GM21825 (cell line): ENCODE measurements at regions not wholly inside any gene's neighbourhood (a gene's known extent, or its start where the extent isn't known, plus 50 kb on each side); places are given as distances from the start of the nearest gene placed in this dataset.
A peak's percentile ranks its signal among the peaks of the same experiment; 100 is the strongest.
"Not testable (repeated sequence)": the region's sequence is repeated elsewhere in the genome, so short reads cannot be mapped to it uniquely, and the experiment has no call there.

Experiments
- ATAC-seq: cut with Tn5 transposase; IDR thresholded peaks from one replicate; pipeline ENCODE4 v1.9.1; 2021; ENCODE audit warnings: mild to moderate bottlenecking, moderate library complexity; ENCODE audit not compliant: unreplicated experiment

DNA sequence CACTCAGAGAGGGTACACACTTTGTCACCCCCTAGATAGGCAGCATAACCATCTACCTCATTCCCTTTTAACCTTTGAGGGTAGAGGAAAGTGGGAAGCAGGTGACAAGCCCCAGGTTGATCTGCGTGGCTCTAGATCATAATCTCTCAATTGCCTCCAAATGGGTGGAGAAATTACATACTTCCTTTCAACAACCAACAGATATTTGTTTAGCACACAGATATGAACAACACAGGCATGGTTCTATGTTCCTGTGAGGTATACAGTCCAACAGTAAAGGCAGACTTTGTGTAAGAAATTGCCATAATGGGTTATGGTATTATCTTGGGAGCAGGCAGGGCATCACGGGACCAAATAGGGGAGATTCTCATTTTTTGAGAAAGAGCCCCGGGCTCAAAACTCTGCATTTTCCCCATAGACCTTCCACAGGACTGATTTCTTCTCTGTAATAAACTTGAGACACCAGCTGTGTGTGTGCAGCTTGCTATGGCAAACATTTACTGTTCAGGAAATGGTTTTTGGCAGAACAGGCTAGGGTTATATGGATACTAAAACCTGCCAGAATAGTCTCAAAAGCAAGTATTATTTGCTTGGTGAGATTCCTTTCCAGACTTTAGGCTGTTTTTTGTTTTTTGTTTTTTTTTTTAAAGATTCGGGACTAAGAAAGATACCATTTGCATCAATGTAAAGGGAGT lies 126.2 kb downstream of the CD164 start:
- no peak for ATAC-seq

DNA sequence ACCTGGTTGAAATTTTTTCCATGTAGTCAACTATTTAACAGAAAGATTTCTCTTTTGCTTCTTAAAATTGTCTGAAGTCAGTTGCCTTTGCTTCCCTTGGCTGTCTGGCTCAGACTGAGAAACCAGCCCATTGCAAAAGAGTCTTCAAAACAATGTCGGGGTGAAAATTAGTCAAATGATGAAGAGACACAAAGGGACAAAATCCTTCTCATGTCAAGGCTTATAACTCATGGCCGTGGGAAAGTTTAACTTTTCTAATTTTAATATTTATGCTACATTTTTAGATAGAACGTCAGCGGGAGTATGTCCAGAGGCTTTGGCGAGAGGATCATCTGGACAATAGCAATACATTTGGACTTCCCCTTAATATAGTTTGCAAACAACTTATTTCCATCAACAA lies 127.2 kb downstream of the CD164 start:
- ATAC-seq, result no peak

DNA sequence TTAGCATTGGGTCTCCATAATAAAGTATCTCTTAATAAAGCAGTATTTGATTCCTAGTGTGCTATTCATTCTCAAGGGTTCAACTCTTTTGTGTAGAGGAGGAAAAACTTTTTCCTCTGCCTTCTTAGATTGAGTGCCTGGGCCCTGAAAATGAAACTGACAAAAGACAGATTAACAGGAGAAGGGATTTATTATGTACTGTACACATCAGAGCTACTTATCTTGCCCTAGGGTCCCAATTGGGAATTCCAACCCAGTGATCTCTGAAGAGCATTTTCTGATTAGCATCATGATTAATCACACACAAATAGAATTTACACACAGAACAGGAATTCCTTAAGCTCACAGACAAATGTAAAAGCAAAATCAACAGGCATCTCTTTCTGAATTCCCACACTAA lies 128.9 kb downstream of the CD164 start:
- no peak for ATAC-seq

DNA sequence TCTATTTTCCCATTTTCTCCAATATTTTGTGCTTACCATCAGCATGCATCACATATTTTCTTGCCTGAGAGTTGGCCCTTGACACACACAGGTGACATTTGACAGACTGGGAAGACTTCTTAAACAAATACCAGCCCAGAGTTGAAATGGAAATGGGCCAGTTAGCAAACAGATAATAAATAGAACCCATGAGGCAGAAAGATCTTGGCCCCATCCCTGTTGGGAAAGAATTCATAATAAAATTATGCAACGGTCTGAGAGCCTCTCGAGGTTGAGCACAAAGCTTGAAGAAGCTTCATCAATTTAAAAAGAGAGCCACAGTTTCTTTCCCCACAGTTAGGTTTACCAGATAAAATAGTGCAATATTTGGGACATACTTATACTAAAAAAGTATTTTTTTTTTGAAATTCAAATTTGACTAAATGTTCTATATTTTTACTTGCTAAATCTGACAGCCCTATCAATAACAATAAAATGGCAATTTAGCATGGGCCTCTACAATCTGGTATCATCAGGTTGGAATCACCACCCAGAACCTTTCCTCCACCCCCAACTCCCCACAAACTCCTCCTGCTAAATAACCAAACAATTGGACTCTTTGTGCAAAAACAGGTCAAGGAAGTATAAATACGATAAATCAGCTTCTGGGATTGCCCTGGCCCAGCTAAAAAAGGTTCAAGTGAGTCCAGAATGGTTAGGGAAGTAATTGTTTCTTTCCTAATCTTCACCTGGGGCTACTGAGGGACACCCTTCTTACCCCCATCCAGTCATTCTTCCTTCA lies 129.8 kb downstream of the CD164 start:
- no peak for ATAC-seq

DNA sequence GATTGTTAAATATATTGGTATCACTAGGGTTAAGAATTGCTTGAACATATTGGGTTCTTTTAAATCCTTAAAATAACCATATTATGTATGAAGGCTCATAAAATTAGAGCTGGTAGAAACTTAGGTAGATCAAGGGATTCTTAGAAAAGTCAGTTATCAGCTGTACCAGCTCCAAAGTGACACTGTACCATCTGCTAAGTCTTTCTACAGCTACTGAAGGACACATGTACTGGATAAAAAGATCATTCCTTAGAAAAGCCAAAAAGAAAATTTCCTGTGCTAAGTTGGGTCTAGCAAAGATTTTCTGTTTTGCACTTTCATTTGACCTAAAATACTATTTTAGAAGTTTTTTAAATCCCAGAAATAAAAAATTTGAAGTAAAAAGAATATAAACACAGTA lies 130.4 kb downstream of the CD164 start:
- ATAC-seq, result no peak

DNA sequence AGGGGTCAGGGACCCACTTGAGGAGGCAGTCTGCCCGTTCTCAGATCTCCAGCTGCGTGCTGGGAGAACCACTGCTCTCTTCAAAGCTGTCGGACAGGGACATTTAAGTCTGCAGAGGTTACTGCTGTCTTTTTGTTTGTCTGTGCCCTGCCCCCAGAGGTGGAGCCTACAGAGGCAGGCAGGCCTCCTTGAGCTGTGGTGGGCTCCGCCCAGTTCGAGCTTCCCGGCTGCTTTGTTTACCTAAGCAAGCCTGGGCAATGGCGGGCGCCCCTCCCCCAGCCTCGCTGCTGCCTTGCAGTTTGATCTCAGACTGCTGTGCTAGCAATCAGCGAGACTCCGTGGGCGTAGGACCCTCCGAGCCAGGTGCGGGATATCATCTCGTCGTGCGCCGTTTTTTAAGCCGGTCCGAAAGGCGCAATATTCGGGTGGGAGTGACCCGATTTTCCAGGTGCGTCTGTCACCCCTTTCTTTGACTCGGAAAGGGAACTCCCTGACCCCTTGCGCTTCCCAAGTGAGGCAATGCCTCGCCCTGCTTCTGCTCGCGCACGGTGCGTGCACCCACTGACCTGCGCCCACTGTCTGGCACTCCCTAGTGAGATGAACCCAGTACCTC lies 131.6 kb downstream of the CD164 start:
- not testable (repeated sequence) for ATAC-seq

DNA sequence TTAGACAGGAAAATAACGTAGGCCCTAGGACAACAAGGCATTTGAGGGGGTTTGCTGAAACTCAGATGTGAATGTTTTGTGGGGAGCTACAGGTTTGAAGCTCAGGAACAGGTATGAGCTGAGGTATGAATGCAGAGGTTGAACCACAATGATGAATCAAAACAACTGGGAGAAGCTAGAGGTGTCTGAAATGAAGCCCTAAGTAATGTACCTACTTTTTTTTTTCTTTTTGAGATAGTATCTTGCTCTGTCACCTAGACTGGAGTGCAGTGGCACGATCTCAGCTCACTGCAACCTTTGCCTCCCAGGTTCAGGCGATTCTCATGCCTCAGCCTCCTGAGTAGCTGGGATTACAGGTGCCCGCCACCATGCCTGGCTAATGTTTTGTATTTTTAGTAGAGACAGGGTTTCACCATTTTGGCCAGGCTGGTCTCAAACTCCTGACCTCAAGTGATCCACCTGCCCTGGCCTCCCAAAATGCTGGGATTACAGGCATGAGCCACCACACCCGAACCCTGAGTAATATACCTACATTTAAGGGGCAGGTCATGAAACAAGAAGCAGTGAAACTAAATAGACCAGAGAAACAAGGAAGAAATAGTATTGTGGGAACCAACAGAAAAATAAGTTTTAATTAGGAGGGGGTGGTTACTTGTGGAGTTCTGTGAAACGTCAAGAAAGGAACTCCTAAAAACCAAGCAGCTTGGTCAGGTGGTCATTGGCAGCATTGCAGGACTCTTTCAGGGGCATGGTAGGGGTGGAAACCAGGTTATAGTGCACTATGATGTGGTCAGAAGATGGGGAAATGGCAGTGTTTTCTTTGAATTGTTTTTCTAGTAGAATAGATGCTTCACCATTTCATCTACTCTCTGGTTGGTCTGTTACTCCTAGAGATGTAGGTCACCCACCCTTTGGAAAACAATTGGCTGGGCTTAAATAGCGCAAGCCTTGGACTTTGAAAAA lies 138.1 kb downstream of the CD164 start:
- no peak for ATAC-seq

DNA sequence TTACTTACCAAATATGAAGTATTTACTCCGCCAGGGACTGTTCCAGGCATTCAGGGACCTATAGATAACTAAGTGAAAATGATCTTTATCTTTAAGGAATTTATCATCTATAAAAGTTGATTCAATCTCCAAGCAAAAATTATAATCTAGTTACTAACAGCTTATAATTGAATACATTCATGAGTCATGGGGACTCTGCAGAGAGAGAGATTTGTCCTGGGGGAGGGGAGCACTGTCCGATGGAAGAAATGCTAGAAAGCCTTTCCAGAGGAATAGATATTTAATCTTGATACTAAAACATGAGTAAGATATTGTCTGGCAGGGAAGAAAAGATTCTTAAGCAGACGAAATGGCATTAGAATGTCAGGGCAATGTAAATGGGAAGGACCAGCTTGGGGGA lies 139.3 kb downstream of the CD164 start:
- no peak for ATAC-seq

DNA sequence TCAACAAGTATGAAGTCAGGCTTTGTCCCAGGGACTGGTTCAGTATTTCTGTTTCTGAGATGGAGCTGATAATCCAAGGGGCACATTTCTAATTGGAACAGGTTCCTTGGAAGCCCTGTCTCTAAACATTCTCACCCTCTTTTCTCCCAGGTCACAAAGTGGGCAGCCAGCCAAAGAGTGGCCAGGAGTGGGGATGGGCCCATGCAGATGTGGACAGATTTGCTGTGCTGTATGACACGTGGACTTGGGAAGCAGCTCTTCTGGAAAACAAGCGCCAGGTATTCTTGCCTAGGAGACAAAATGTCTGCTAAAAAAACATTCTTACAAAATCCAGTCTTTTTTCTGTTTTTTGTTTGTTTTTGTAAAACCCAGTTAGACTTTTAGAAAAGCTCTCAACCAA lies 140.2 kb downstream of the CD164 start:
- ATAC-seq, result no peak

DNA sequence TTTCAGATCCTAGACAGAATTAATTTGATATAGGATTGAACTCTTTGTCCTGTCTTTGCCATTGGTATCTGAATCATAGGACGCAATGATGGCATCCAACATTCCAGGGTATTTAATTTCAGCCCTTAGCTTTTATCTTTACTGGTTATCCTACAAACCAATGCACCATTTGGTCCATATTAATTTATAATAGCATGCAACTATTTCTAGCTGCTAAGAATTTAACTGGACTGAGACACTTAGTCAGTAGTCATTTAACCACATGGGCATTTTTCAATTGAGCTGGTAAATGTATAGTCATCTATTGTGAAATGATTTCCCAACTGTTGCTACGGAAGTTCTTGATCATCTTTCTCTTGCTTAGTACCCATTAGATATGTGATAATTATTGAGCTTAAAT lies 141.1 kb downstream of the CD164 start:
- no peak for ATAC-seq

DNA sequence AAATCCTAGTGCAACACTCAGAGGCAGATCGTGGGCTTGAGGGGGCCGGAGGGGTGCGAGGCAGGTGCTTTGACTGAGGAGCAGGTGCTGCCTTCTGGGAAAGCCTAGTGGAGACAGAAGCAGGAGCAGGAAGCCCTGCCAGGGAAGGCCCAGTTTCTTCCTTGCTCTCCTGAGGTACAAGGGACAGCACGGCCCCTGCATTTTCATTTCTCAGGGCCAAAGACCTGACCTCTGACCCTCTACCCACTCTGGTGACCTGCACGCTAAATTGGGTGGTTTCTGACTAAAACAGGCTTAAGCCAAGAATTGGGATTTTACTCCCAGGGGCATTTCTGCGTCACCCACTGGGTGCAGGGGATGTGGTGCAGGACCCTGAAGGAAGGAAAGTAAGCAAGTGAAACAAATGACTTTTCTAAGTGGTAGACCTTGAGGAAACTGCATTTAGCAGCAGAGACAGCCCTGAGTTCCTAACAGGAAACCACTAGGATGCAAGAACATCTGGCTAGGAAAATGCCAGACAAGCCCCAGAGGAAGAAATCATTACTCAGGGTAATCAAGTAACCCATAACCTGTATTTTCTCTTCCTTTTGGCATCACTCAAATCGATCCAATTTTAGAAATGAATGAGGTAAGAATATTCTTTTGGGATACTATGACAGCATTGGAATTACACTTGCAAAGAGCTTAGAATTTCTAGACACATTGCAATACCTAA lies 141.7 kb downstream of the CD164 start:
- ATAC-seq, result no peak

DNA sequence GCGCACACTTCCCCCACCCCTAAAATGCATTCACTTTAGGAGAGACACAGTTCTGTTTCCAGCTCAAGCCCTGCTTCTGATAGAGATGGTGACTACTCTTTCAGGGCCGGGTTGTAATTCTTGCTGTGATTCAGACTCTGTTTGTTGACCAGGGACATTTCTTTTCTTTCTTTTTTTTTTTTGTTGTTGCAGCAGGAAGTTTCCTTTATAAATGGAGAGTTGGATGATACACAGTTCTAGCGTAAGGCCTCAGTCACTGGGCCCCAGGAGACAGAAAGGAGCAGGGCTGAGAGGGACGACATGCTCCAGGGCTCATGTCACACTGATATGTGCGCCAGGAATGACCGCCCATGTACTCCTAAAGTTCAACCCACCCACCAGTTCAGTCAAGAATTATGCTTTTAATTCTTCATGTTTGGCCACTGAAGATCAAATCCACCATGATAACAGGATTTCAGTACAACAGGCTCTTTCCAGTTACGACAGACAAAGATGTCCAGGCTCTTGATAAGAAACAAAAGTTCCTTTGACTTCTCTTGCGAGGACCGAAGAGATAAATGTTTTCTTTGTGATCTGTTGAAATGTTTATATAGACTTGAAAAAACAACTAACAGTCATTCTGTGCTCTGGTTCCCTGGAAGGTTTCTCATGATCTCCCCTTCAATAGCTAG lies 142.5 kb downstream of the CD164 start:
- no peak for ATAC-seq

DNA sequence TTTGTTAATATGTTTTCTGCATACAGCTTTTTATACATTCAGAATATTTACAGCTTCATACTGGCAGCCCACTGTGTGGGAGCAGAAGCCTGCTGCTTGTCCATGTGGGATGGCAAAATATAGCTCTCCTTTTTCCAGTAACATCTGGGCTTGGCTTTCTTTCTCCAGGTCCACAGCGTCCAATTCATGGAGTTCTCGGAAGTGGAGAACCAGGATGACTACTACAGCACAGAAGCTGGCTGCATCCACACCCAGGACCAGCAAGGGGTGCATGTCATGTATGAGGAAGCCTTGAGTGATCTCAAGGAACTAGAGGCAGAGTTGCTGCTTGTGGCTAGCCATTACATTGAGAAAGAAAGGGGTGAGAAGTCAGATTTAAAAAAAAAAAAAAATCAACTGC lies 143.1 kb downstream of the CD164 start:
- no peak for ATAC-seq

DNA sequence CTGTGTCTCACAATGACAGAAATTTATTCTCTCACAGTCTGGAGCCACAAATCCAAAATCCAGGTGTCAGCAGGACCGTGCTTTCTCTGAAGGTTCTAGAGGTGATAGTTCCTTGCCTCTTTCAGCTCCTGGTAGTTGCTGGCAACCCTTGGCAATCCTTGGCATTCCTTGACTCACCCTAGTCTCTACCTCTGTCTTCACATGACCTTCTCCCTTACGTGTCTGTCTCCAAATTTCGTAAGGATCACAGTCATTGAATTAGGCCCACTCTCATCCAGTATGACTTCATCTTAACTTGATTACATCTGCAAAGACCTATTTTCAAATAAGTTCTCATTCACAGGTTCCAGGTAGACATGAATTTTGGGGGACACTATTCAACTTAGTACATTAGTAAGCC lies 143.1 kb downstream of the CEP57L1 start:
- no peak for ATAC-seq

DNA sequence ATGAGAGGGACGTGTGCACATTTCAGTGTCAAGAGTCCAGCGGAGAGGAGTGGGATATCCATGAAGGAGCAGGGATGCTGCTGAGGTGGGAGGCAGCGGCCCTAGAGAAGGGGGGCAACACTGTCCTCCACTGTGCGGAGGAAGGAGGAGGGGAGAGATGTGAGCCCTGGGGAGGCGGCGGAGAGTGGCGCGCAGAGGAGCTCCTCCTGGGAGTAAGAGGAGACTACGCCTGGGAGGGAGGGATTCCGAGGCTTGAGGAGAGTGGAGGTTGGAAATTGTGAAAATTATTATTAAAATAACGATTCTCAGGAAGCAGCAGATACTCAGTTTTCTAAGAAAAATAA lies 142.7 kb downstream of the CEP57L1 start:
- no peak for ATAC-seq

DNA sequence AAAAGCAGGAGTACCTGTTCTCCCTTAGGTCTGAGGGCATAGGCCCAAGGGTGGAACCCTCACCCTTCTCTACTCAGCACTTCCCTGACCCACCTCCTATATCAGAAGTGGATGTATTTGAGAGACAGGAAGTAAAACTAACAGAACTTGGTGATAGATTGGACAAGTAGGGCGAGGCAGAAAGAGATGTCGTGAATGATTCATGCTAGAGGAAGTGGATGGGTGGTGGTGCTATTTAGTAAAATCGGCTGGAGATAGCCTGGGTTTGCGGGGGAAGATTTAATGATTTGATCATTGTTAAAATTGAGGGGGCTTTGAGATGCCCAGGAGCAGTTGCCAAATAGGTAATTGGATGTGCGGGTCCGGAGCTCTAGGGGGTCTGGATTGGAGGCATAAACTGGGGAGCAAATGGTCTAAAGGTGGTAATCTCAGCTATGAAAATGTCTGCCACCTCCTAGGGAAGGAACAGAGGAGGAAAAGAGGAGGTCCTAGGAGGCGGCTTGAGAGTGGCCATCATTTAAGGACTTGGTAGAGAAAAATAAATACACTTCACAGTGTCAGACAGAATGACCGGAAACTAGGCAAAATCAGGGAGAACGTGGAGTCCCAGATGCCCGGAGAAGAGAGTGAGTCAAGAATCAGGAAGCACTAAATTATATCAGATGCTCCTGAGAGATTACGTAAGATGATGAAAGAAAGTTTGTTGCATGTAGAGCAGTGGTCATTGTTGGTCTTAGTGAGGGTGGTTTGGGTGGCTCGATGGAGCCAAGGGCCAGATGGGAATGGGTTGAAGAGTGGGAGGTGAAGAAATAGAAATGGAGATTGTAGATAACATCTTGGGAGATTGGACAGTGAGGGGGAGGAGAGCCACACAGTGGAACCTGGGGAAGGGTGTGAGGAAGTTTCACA lies 142.0 kb downstream of the CEP57L1 start:
- no peak for ATAC-seq

DNA sequence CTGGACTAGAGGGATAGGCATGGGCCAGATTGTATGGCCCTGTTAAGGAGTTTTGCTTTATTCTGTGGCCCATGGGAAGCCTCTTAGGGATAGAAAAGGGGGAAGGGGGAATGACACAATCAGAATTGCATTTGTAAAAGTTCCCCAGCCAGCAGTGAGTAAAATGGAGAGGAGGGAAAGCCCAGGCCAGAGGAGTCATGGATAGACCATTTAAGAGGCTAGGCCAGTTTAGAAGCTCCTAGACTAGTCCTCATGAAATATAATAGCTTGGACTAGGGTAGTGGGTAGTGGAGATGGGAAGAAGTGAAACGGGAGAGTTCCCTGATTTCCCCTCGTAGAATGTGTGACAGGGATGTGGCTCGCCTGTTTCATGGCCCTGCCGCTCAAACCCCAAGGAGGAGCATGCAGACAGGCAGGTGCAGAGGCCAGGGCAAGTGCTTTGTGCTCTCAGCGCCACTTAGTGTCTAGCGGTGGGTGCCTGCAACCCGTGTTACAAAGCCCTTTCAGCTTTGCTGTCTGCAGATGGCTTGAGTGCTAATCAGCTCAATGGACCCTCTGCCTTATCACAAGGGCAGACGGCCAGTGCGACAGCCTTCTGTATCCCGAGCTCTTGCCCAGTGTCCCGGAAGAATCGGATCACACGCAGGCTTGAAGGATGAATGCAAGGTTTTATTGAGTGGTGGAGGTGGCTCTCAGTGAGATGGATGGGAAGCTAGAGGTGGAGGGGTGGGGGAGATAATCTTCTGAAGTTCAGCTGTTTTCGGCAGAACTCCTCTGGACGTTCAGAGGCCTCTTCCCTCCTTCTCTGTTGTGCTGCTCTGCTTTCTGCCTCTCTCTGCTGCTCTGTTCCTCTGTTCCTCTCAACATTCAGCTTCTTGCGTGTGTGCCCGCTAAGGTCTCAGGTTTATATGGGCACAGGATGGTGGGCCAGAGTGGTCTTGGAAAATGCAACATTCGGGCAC lies 141.1 kb downstream of the CEP57L1 start:
- ATAC-seq, result peak; percentile 75
